ENCODE measurements at regions not wholly inside any gene's neighbourhood (a gene's known extent, or its start where the extent isn't known, plus 50 kb on each side); places are given as distances from the start of the nearest gene placed in this dataset.

GRCh38 chr16:5668553-5668952 lies 571.0 kb upstream of the EEF2KMT start:
- no peak overlapping the region for H3K4me3 Mint-ChIP-seq
- no peaks in the 10 kb centered on the region for H3K4me1 Mint-ChIP-seq (ENCODE audit: low read depth)
- H3K36me3 Mint-ChIP-seq = no peaks in the 10 kb centered on the region
- peaks cover 6% of the 10 kb centered on the region for H3K27me3 Mint-ChIP-seq
- no peak overlapping the region for H3K27ac Mint-ChIP-seq
- no peaks in the 10 kb centered on the region for H3K9me3 Mint-ChIP-seq (ENCODE audit: low read depth)

GRCh38 chr16:5665834-5666233 lies 568.2 kb upstream of the EEF2KMT start:
- Mint-ChIP-seq H3K27ac (no peak overlapping the region), H3K4me3 (no peak overlapping the region), H3K9me3 (ENCODE audit: low read depth) (no peaks in the 10 kb centered on the region), H3K4me1 (ENCODE audit: low read depth) (no peaks in the 10 kb centered on the region), H3K36me3 (no peaks in the 10 kb centered on the region), H3K27me3 (peaks cover 5% of the 10 kb centered on the region)

- Mint-ChIP-seq H3K4me3 (no peak overlapping the region), H3K9me3 (ENCODE audit: low read depth) (no peaks in the 10 kb centered on the region), H3K27me3 (no peaks in the 10 kb centered on the region), H3K36me3 (no peaks in the 10 kb centered on the region), H3K27ac (no peak overlapping the region), H3K4me1 (ENCODE audit: low read depth) (no peaks in the 10 kb centered on the region)
Measured at GRCh38 chr16:5653789-5654188, 556.2 kb upstream of the EEF2KMT start.

- H3K36me3 Mint-ChIP-seq = no peaks in the 10 kb centered on the region
- no peak overlapping the region for H3K27ac Mint-ChIP-seq
- no peaks in the 10 kb centered on the region for H3K4me1 Mint-ChIP-seq (ENCODE audit: low read depth)
- H3K9me3 Mint-ChIP-seq (ENCODE audit: low read depth) = no peaks in the 10 kb centered on the region
- no peak overlapping the region for H3K4me3 Mint-ChIP-seq
- H3K27me3 Mint-ChIP-seq = no peaks in the 10 kb centered on the region
Measured at GRCh38 chr16:5653041-5653440, 555.4 kb upstream of the EEF2KMT start.

- no peak overlapping the region for H3K27ac Mint-ChIP-seq
- no peak overlapping the region for H3K4me3 Mint-ChIP-seq
- no peaks in the 10 kb centered on the region for H3K9me3 Mint-ChIP-seq (ENCODE audit: low read depth)
- no peaks in the 10 kb centered on the region for H3K4me1 Mint-ChIP-seq (ENCODE audit: low read depth)
- H3K36me3 Mint-ChIP-seq = no peaks in the 10 kb centered on the region
- H3K27me3 Mint-ChIP-seq = peaks cover 2% of the 10 kb centered on the region
Measured at GRCh38 chr16:5649762-5650743, 552.5 kb upstream of the EEF2KMT start.

- no peaks in the 10 kb centered on the region for H3K4me1 Mint-ChIP-seq (ENCODE audit: low read depth)
- no peak overlapping the region for H3K4me3 Mint-ChIP-seq
- H3K9me3 Mint-ChIP-seq (ENCODE audit: low read depth) = no peaks in the 10 kb centered on the region
- H3K36me3 Mint-ChIP-seq = no peaks in the 10 kb centered on the region
- H3K27me3 Mint-ChIP-seq = peaks cover 2% of the 10 kb centered on the region
- H3K27ac Mint-ChIP-seq = no peak overlapping the region
Measured at GRCh38 chr16:5647051-5647450, 549.5 kb upstream of the EEF2KMT start.

GRCh38 chr16:5643855-5644531 lies 546.4 kb upstream of the EEF2KMT start:
- H3K36me3 Mint-ChIP-seq = no peaks in the 10 kb centered on the region
- H3K9me3 Mint-ChIP-seq (ENCODE audit: low read depth) = no peaks in the 10 kb centered on the region
- H3K4me1 Mint-ChIP-seq (ENCODE audit: low read depth) = no peaks in the 10 kb centered on the region
- no peak overlapping the region for H3K4me3 Mint-ChIP-seq
- H3K27me3 Mint-ChIP-seq = peaks cover 2% of the 10 kb centered on the region
- H3K27ac Mint-ChIP-seq = no peak overlapping the region

GRCh38 chr16:5642436-5642835 lies 544.8 kb upstream of the EEF2KMT start:
- peaks cover 2% of the 10 kb centered on the region for H3K27me3 Mint-ChIP-seq
- H3K27ac Mint-ChIP-seq = no peak overlapping the region
- no peak overlapping the region for H3K4me3 Mint-ChIP-seq
- no peaks in the 10 kb centered on the region for H3K4me1 Mint-ChIP-seq (ENCODE audit: low read depth)
- no peaks in the 10 kb centered on the region for H3K36me3 Mint-ChIP-seq
- no peaks in the 10 kb centered on the region for H3K9me3 Mint-ChIP-seq (ENCODE audit: low read depth)

- Mint-ChIP-seq H3K9me3 (ENCODE audit: low read depth) (no peaks in the 10 kb centered on the region), H3K36me3 (no peaks in the 10 kb centered on the region), H3K27me3 (peaks cover 2% of the 10 kb centered on the region), H3K4me3 (no peak overlapping the region), H3K27ac (no peak overlapping the region), H3K4me1 (ENCODE audit: low read depth) (no peaks in the 10 kb centered on the region)
Measured at GRCh38 chr16:5642011-5642410, 544.4 kb upstream of the EEF2KMT start.

- Mint-ChIP-seq H3K4me3 (no peak overlapping the region), H3K36me3 (no peaks in the 10 kb centered on the region), H3K27me3 (no peaks in the 10 kb centered on the region), H3K27ac (no peak overlapping the region), H3K9me3 (ENCODE audit: low read depth) (no peaks in the 10 kb centered on the region), H3K4me1 (ENCODE audit: low read depth) (no peaks in the 10 kb centered on the region)
Measured at GRCh38 chr16:5640883-5641282, 543.3 kb upstream of the EEF2KMT start.

GRCh38 chr16:5639531-5639930 lies 541.9 kb upstream of the EEF2KMT start:
- no peaks in the 10 kb centered on the region for H3K4me1 Mint-ChIP-seq (ENCODE audit: low read depth)
- H3K27ac Mint-ChIP-seq = no peak overlapping the region
- no peak overlapping the region for H3K4me3 Mint-ChIP-seq
- H3K27me3 Mint-ChIP-seq = no peaks in the 10 kb centered on the region
- no peaks in the 10 kb centered on the region for H3K36me3 Mint-ChIP-seq
- no peaks in the 10 kb centered on the region for H3K9me3 Mint-ChIP-seq (ENCODE audit: low read depth)

GRCh38 chr16:5635331-5635730 lies 537.7 kb upstream of the EEF2KMT start:
- H3K4me1 Mint-ChIP-seq (ENCODE audit: low read depth) = no peaks in the 10 kb centered on the region
- no peak overlapping the region for H3K27ac Mint-ChIP-seq
- no peaks in the 10 kb centered on the region for H3K27me3 Mint-ChIP-seq
- H3K9me3 Mint-ChIP-seq (ENCODE audit: low read depth) = no peaks in the 10 kb centered on the region
- no peak overlapping the region for H3K4me3 Mint-ChIP-seq
- no peaks in the 10 kb centered on the region for H3K36me3 Mint-ChIP-seq

GRCh38 chr16:5634666-5635180 lies 537.1 kb upstream of the EEF2KMT start:
- Mint-ChIP-seq H3K9me3 (ENCODE audit: low read depth) (no peaks in the 10 kb centered on the region), H3K27me3 (no peaks in the 10 kb centered on the region)

GRCh38 chr16:5633845-5634440 lies 536.3 kb upstream of the EEF2KMT start:
- Mint-ChIP-seq H3K9me3 (ENCODE audit: low read depth) (no peaks in the 10 kb centered on the region), H3K4me1 (ENCODE audit: low read depth) (no peaks in the 10 kb centered on the region), H3K36me3 (no peaks in the 10 kb centered on the region), H3K27me3 (no peaks in the 10 kb centered on the region), H3K27ac (no peak overlapping the region), H3K4me3 (no peak overlapping the region)

More at GRCh38 chr16:5634666-5635180, 537.1 kb upstream of the EEF2KMT start:
- Mint-ChIP-seq H3K36me3 (no peaks in the 10 kb centered on the region), H3K4me3 (no peak overlapping the region), H3K4me1 (ENCODE audit: low read depth) (no peaks in the 10 kb centered on the region), H3K27ac (no peak overlapping the region)
